ENCODE measurements at regions not wholly inside any gene's neighbourhood (a gene's known extent, or its start where the extent isn't known, plus 50 kb on each side); places are given as distances from the start of the nearest gene placed in this dataset.

DNA sequence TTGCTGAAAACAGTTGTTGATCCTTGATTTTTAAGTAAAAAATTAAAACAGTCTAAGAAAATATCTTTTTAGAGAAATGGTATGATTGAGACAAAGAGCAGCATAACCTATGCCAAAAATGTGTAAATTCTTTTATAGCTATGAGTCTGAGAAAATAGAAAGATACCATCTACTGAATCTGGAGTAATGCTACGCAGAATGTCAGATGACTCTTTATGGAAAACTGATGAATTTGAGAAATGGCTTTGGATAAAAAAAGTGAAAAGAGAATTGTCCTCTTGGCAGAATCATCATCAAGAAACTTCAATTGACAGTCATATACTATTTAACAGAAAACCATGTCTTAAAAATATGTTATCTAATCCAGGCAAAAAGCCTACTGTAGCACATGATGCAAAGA, 183.1 kb downstream of the FAT4 start:
- TF ChIP-seq, protein P1, sequence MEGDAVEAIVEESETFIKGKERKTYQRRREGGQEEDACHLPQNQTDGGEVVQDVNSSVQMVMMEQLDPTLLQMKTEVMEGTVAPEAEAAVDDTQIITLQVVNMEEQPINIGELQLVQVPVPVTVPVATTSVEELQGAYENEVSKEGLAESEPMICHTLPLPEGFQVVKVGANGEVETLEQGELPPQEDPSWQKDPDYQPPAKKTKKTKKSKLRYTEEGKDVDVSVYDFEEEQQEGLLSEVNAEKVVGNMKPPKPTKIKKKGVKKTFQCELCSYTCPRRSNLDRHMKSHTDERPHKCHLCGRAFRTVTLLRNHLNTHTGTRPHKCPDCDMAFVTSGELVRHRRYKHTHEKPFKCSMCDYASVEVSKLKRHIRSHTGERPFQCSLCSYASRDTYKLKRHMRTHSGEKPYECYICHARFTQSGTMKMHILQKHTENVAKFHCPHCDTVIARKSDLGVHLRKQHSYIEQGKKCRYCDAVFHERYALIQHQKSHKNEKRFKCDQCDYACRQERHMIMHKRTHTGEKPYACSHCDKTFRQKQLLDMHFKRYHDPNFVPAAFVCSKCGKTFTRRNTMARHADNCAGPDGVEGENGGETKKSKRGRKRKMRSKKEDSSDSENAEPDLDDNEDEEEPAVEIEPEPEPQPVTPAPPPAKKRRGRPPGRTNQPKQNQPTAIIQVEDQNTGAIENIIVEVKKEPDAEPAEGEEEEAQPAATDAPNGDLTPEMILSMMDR (IDR thresholded peaks at IDR 0.05) = no peak
- no peak for TF ChIP-seq EZH2 (IDR thresholded peaks at IDR 0.05; ENCODE audit: borderline replicate concordance, insufficient read depth, low read depth, low read length, poor library complexity, severe bottlenecking)

All from B cell (primary cell).